IMR-90 (cell line): ENCODE measurements at regions not wholly inside any gene's neighbourhood (a gene's known extent, or its start where the extent isn't known, plus 50 kb on each side); places are given as distances from the start of the nearest gene placed in this dataset.

Source experiments
- ATAC-seq: fragments of 200-7000 bp; cut with Tn5 transposase; 2 replicates; pipeline ENCODE4 v1.9.1; 2020; ENCODE audit warnings: low read depth, mild to moderate bottlenecking, moderate library complexity
- BruUV-seq: library from RNA; stranded (reverse); fragments of 400-500 nt; replicated peaks from 2 replicates; lab custom pipeline; 2021; lab: Mats Ljungman, UMichigan
- CTCF ChIA-PET: fragments of 300-600 bp; formaldehyde crosslinking; extraction: SDS; loops from one replicate; lab custom pipeline; 2021; ENCODE audit warnings: antibody characterized with exemption; lab: Yijun Ruan, JAX
- POLR2A ChIA-PET: fragments of 300-600 bp; sonication (Branson Sonifier 250); formaldehyde crosslinking; loops from one replicate; lab custom pipeline; 2022; ENCODE audit warnings: antibody characterized with exemption; ENCODE audit not compliant: unreplicated experiment; lab: Charles Lee
- DNase-seq: peaks from one replicate; pipeline ENCODE4 v3.0.0; 2013
- H2AFZ ChIP-seq: replicated peaks from 2 replicates; pipeline ENCODE3; 2013; ENCODE audit warnings: low read length, mild to moderate bottlenecking; ENCODE audit not compliant: poor library complexity
- H2AK5ac ChIP-seq: 2 replicates; pipeline ENCODE4 v1.6.1; 2013; ENCODE audit warnings: low read depth, low read length, inconsistent platforms
- H2AK9ac ChIP-seq: replicated peaks from 2 replicates; pipeline ENCODE3; 2013; ENCODE audit warnings: mild to moderate bottlenecking, low read depth, low read length, moderate library complexity; ENCODE audit not compliant: poor library complexity
- H2BK120ac ChIP-seq: 2 replicates; pipeline ENCODE4 v1.6.1; 2013; ENCODE audit warnings: low read depth, low read length, inconsistent platforms
- H2BK15ac ChIP-seq: 3 replicates; pipeline ENCODE4 v1.6.1; 2013; ENCODE audit warnings: low read depth, low read length, inconsistent platforms
- H2BK20ac ChIP-seq: 2 replicates; pipeline ENCODE4 v1.6.1; 2013; ENCODE audit warnings: low read depth, mild to moderate bottlenecking, inconsistent platforms, low read length, moderate library complexity
- H2BK5ac ChIP-seq: 2 replicates; pipeline ENCODE4 v1.6.1; 2013; ENCODE audit warnings: mild to moderate bottlenecking, low read depth, low read length, inconsistent platforms; ENCODE audit not compliant: poor library complexity, severe bottlenecking
- H3K14ac ChIP-seq: replicated peaks from 2 replicates; pipeline ENCODE4 v1.6.1; 2013; ENCODE audit warnings: low read depth, low read length, inconsistent platforms
- H3K18ac ChIP-seq: 2 replicates; pipeline ENCODE4 v1.6.1; 2013; ENCODE audit warnings: low read depth, low read length, control low read depth
- H3K23ac ChIP-seq: 2 replicates; pipeline ENCODE4 v1.6.1; 2013; ENCODE audit warnings: low read depth, low read length, inconsistent platforms
- H3K27ac ChIP-seq: 2 replicates; pipeline ENCODE4 v1.5.1; 2013; ENCODE audit warnings: mild to moderate bottlenecking, control low read depth, low read length; ENCODE audit not compliant: insufficient read depth
- H3K27me3 ChIP-seq: 2 replicates; pipeline ENCODE4 v1.6.1; 2013; ENCODE audit warnings: low read length; ENCODE audit not compliant: control insufficient read depth, insufficient read depth
- H3K36me3 ChIP-seq: 2 replicates; pipeline ENCODE4 v1.6.1; 2013; ENCODE audit warnings: low read length, mixed read lengths; ENCODE audit not compliant: control insufficient read depth, insufficient read depth
- H3K4ac ChIP-seq: 2 replicates; pipeline ENCODE4 v1.6.1; 2013; ENCODE audit warnings: low read depth, low read length, inconsistent platforms
- H3K4me1 ChIP-seq: 2 replicates; pipeline ENCODE4 v1.6.1; 2013; ENCODE audit warnings: low read length, mixed read lengths; ENCODE audit not compliant: control insufficient read depth, insufficient read depth
- H3K4me2 ChIP-seq: 2 replicates; pipeline ENCODE4 v1.6.1; 2013; ENCODE audit warnings: low read depth, mild to moderate bottlenecking, control low read depth, low read length, moderate library complexity
- H3K4me3 ChIP-seq: 2 replicates; pipeline ENCODE4 v1.5.1; 2013; ENCODE audit warnings: low read depth, mild to moderate bottlenecking, control low read depth, low read length, moderate library complexity; ENCODE audit not compliant: insufficient read depth
- H3K56ac ChIP-seq: 2 replicates; pipeline ENCODE4 v1.6.1; 2013; ENCODE audit warnings: low read length, inconsistent platforms; ENCODE audit not compliant: insufficient read depth; ENCODE audit errors: extremely low read depth
- H3K79me1 ChIP-seq, 2 experiments: 2 replicates each; pipeline ENCODE4 v1.6.1; 2013; ENCODE audit warnings: low read length in 2 of 2, inconsistent platforms in 1 of 2, low read depth in 1 of 2
- H3K9ac ChIP-seq: 2 replicates; pipeline ENCODE4 v1.6.1; 2013; ENCODE audit warnings: low read depth, low read length, control low read depth
- H3K9me1 ChIP-seq: 2 replicates; pipeline ENCODE4 v1.6.1; 2013; ENCODE audit warnings: low read length, inconsistent platforms; ENCODE audit not compliant: insufficient read depth
- H3K9me3 ChIP-seq: 2 replicates; pipeline ENCODE4 v1.6.1; 2013; ENCODE audit warnings: low read length; ENCODE audit not compliant: control insufficient read depth, insufficient read depth
- H4K20me1 ChIP-seq: 2 replicates; pipeline ENCODE4 v1.6.1; 2013; ENCODE audit warnings: low read length, inconsistent platforms; ENCODE audit not compliant: insufficient read depth
- H4K5ac ChIP-seq: 2 replicates; pipeline ENCODE4 v1.6.1; 2013; ENCODE audit warnings: mild to moderate bottlenecking, low read depth, low read length, control low read depth
- H4K8ac ChIP-seq, 2 experiments: 2 replicates each; pipeline ENCODE4 v1.6.1; 2013; ENCODE audit warnings: low read depth in 2 of 2, low read length in 2 of 2, control low read depth in 1 of 2, inconsistent platforms in 1 of 2
- H4K91ac ChIP-seq: 2 replicates; pipeline ENCODE4 v1.6.1; 2013; ENCODE audit warnings: low read depth, low read length, inconsistent platforms; ENCODE audit not compliant: insufficient read depth
- BHLHE40 ChIP-seq: fragments of 150-350 bp; IDR thresholded peaks from 2 replicates; pipeline ENCODE4 v1.6.1; 2016; ENCODE audit warnings: mild to moderate bottlenecking, low read depth, low read length
- FOS ChIP-seq: fragments of 150-350 bp; IDR thresholded peaks from 2 replicates; pipeline ENCODE4 v1.6.1; 2016; ENCODE audit warnings: low read depth, low read length
- MAZ ChIP-seq: IDR thresholded peaks from 2 replicates; pipeline ENCODE4 v1.6.1; 2012; ENCODE audit warnings: low read depth, mild to moderate bottlenecking, low read length, improper control_type of control experiment, moderate library complexity, borderline replicate concordance
- RCOR1 ChIP-seq: IDR thresholded peaks from 2 replicates; pipeline ENCODE4 v1.6.1; 2012; ENCODE audit warnings: mild to moderate bottlenecking, low read length, improper control_type of control experiment; ENCODE audit not compliant: insufficient replicate concordance
- RFX5 ChIP-seq: IDR thresholded peaks from 2 replicates; pipeline ENCODE4 v1.8.0; 2012; ENCODE audit warnings: low read depth, mild to moderate bottlenecking, low read length, moderate library complexity
- SMC3 ChIP-seq: fragments of 150-350 bp; IDR thresholded peaks from 2 replicates; pipeline ENCODE4 v1.6.1; 2016; ENCODE audit warnings: low read depth, mild to moderate bottlenecking, antibody characterized with exemption, low read length, moderate library complexity
- WGBS, 2 experiments: methylation state at CpG; one replicate each; pipeline versions ENCODE4 v1.1.5 to v1.1.7; 2013; ENCODE audit warnings: missing lambda C conversion rate in 2 of 2; ENCODE audit not compliant: insufficient read length in 1 of 2; ENCODE audit errors: extremely low coverage in 2 of 2; 5-methylcytosine and 5-hydroxymethylcytosine counted together
- dilution Hi-C: fragments of 300-500 bp; cut with HindIII; formaldehyde crosslinking; loops from one replicate; pipeline ENCODE4 v1.14.3; 2018; ENCODE audit warnings: low sequenced_read_pairs; ENCODE audit not compliant: unreplicated experiment
- in situ Hi-C: fragments of 300-500 bp; cut with MboI; formaldehyde crosslinking; loops from 3 replicates; pipeline ENCODE4 v1.14.3; 2019; ENCODE audit warnings: low sequenced_read_pairs, inconsistent platforms, mixed read lengths
- intact Hi-C: fragments of 100-400 bp; cut with micrococcal nuclease; formaldehyde crosslinking; loops from 2 replicates; pipeline ENCODE4 v1.10.0; 2022

DNA sequence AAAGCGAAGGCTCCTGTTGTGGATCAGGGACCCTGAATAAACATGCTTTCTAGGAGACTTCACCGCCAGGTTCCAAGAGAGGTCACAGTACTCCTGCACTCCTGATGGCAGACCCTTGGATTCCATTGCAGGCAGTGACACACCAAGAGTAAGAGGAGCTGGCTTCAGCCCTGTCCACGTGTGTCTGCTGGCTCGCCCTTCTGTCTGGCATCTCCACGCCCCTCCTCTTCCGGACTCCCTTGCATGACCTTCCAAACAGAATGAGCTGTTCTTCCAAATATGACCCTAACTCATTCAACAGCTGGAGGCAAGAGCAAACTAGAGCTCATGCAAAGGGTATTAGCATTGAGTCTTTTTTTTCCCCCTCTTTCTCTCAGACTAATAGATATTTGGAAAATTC, 233.0 kb upstream of the PLEKHG7 start:
- Histone ChIP-seq H4K8ac (no peak overlapping the region), H3K9me1 (peaks cover 4% of the 10 kb centered on the region), H3K27me3 (no peaks in the 10 kb centered on the region), H3K14ac (no peak overlapping the region), H2BK5ac (no peak overlapping the region), H2BK20ac (no peak overlapping the region), H4K20me1 (0 out of 2 replicates have a peak, but pooled peaks cover 5% of the 10 kb centered on the region), H3K9ac (no peak overlapping the region), H3K27ac (no peak overlapping the region), H3K9me3 (no peaks in the 10 kb centered on the region), H2BK15ac (no peak overlapping the region), H2BK120ac (0 out of 2 replicates have a peak overlapping the region, but pooled peaks have one; percentile 3), H3K4me2 (no peak overlapping the region), H3K4me3 (no peak overlapping the region), H3K4ac (no peak overlapping the region), H3K79me1 (no peaks in the 10 kb centered on the region), H3K23ac (no peak overlapping the region), H2AK5ac (no peak overlapping the region), H2AK9ac (no peak overlapping the region), H3K56ac (no peak overlapping the region), H3K4me1 (peaks cover 7% of the 10 kb centered on the region), H3K36me3 (no peaks in the 10 kb centered on the region), H2AFZ (no peak overlapping the region), H4K5ac (no peak overlapping the region), H3K18ac (no peak overlapping the region), H4K91ac (no peak overlapping the region)
- no peak for ATAC-seq
- no TSS peak for BruUV-seq
- 100% methylated on average over 1 of the region's 6 CpGs; no CpG with 5 or more reads in 1 of the 2 experiments for WGBS, 2 experiments
- in situ Hi-C loops (no loop called here), dilution Hi-C loops (no loop called here), intact Hi-C loops (loop anchor here (5.0 kb wide), 1 partner anchor 323 kb away; the partner anchor contains the start of gene BTG1)
- DNase-seq = peak; percentile 46
- TF ChIP-seq MAZ = no peak
- no peak for TF ChIP-seq RCOR1
- no peak for TF ChIP-seq FOS
- TF ChIP-seq RFX5 = no peak
- TF ChIP-seq SMC3 = no peak
- TF ChIP-seq BHLHE40 = no peak
- POLR2A ChIA-PET = no interaction called here
- CTCF ChIA-PET = no interaction called here
